ENCODE measurements at regions not wholly inside any gene's neighbourhood (a gene's known extent, or its start where the extent isn't known, plus 50 kb on each side); places are given as distances from the start of the nearest gene placed in this dataset.
"Not testable (repeated sequence)": the region's sequence is repeated elsewhere in the genome, so short reads cannot be mapped to it uniquely, and the experiment has no call there.

GRCh38 chr4:77450006-77450405 is 155.6 kb upstream of the CXCL13 start:
- no peak for DNase-seq

- no peak for DNase-seq
These were observed 154.1 kb upstream of the CXCL13 start for GRCh38 chr4:77451530-77451929.

DNA sequence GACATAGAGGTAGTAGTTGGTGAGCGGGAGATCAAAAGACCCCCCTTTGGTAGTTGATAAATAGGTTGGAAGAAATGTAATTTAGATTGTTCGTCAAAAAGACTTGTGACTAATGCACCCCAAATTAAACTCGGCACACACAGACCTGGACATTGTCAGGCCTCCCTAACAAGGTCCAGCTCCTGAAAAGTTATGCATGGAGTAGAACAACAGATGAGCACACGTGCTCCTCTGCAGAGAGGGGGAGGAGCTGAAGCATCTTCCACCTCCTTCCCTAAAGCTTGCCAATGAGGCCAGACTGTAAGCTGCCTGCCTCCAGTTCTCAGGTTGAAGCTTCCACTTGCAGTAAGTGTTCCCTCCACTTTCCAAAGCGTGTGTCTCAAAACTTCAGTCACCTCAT is 153.5 kb upstream of the CXCL13 start:
- DNase-seq = not testable (repeated sequence)

GRCh38 chr4:77453911-77454310 is 151.7 kb upstream of the CXCL13 start:
- no peak for DNase-seq

DNA sequence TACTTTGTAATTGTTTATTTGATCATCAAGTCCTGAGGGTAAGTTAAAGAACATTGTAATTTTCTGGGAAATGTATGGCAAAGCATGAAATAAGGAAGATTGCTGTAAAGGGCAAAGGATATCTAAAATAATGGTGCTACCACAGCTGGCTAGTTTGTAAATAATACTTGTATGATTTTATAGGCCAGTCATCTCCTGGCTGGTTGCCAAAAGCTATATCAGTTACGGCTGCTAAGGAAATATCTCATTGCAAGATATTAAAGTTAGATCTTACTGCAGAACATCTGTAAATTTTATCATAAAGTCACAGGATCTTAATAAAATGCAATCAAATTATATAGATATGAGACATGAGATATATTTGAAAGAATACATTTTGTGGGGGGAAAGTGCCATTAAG is 150.8 kb upstream of the CXCL13 start:
- DNase-seq = no peak

DNA sequence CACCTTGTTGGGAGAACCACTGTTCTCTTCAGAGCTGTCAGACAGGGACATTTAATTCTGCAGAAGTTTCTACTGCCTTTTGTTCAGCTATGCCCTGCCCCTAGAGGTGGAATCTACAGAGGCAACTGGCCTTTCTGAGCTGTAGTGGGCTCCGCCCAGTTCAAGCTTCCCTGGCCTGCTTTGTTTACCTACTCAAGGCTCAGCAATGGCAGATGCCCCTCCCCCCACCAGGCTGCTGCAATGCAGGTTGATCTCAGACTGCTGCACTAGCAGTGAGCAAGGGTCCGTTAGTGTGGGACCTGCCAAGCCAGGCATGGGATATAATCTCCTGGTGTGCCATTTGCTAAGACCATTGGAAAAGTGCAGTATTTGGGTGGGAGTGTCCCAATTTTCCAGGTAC is 141.5 kb upstream of the CXCL13 start:
- not testable (repeated sequence) for DNase-seq

DNA sequence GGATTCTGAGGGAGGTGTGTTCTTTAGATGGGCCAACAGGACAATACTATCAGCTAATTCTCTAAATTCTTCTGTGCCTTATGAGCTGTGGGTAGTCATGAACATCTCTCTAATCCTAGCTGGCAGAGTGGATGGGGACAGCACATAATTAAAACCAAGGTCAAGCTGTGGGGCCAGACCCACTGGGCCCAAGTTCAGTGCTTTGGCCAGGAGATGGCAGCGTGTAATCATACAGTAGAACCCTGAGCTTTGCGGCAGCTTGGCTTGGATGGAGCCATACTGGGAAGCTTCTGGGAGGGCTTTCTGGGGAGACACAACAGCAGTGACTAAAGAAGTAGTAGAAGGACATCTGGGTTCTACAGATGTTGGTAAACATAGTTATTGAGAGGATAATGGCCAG is 140.3 kb upstream of the CXCL13 start:
- DNase-seq = no peak

DNA sequence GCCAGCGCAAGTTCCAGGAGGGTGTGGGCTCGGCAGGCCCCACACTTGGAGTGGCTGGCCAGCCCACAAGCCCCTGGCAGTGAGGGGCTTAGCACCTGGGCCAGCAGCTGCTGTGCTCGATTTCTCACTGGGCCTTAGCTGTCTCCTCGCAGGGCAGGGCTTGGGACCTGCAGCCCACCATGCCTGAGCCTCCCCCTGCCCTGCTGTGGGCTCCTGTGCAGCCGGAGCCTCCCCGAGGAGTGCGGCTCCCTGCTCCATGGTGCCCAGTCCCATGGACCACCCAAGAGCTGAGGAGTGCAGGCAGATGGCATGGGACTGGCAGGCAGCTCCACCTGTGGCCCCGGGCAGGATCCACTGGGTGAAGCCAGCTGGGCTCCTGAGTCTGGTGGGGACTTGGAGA is 139.2 kb upstream of the CXCL13 start:
- no peak for DNase-seq

GRCh38 chr4:77471821-77472495 is 133.7 kb upstream of the CXCL13 start:
- DNase-seq = no peak

DNA sequence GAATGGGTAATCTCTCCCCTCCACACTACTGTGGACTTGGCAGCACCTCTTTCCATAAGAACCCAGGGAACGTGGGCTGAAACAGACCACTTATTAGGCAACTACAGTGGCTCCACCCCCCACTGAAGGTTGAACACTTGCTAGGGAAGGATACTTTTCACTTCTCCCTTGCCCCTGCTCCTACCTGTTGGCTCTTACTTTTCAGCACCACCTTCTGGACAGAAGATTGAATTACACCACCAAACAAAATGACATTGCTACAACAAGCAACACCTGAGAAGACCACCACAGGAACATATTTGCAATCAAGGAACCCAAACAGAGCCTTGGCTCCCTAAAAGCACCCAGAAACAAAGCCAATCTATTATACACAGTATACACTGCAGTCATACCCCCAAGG is 132.1 kb upstream of the CXCL13 start:
- DNase-seq = no peak

DNA sequence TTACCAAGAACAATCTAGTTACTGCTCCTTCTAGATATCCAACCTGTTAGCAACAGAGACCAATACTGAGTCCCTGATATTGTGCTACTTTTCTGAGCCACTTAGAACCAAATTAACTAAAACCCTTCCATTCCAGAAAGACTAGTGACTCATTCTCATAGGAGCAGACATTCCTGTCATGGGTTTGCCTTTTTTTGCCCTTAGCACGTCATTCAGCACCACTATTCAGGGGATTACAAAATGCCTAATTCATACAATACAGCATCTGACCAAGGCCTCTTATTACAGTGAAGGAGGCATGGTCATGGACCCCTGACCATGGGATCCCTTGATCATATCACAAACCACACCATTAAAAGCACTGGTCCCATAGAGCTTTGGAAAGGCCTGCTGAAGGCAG is 123.8 kb upstream of the CXCL13 start:
- DNase-seq = no peak

DNA sequence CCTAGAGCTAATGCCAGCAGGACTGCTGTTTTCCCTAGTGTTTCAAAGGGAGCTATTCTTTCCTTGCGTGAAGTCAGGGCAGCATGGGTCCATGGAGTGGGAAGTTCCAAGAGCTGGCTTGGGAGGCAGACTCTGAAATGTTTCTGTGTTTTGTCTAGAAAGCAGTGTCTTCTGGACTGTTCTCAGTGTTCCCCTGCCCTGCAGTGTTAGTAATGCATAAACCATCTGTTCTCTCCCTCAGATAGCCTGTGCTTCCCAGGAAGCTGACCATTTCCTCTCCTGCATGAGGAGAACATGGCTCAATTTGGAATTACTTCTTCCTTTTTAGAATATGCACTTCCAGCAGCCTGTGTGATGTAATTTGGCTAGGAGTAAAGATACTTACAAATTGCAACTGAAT is 116.7 kb upstream of the CXCL13 start:
- no peak for DNase-seq

DNA sequence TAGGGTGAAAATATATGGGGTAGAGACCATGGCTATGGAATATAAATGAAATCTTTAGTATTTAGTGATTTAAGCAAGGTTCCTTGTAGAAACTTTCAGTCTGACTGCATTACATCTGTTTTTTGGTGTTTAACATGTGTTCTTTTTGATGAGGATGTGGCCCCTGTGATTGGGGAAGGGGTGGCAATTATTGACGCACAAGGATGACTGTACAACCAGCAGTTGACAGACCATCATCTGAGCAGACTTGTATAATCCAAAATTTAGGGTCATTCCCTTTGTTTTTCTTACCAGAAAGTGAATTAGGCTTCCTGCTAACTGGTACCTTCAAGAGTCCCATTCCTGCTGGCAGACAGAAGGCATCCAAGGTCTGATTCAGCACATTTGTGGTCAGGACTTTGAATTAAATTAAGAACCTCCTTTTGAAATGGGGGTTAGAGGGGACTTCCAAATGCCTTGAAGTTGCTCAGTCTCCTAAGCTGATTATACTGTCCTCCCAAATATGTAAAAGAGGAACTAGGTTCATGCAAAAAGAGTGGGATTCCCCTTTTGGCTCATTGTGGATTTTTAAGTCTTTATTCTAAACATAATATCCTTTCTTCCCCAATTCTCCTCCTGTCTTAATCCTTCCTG is 112.4 kb upstream of the CXCL13 start:
- DNase-seq = no peak

DNA sequence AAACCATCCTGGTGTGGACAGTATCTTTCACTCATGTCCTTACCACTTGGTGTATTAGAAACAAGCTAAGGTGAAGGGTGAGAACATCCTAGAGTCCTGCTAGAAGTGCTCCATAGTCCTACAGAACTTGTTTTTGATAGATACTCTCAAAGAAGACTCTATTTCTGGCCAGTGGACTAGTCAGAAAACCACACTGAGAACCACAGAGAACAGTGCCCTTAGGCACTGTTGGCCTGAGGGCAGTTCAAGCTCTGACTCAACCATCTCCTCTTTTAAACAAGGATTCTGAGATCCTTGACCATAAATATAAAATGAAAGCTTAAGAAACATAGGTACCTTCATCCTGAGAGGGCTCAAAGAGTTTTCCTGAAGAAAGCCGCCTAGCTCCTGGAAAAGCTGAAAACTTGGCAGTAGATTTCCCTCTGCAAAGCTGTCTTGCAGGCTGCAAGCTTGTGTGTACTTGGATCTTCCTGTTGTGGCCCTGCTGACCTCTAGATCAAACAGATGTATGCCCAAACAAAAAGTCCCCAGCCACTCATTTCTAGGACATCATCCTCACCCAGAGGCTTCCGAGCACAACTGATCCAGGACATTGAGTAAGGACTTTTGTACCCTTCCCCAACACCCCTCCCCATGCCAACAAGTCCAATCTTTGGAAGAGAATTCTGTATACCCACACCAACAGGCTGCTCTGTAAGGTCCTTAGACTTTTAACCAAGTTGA is 111.6 kb upstream of the CXCL13 start:
- DNase-seq = no peak

DNA sequence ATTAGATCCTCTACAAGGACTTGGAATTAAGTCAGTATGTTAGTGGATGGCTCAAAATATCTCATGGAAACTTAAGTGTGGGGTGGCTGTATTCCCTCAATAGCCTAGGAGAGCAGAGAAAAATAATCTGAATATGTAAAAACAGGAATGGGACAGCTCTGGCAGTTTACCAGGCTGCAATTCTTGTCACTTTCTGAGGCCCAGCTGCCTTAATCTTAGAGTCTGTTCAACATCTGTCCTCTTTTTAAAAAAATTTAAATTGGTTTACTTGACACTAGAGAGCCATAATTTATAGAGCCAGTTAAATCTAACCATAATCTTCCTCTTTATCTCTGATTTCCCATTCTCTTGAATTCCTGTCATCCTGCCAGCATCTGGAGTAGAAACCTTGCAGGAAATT is 109.2 kb upstream of the CXCL13 start:
- DNase-seq = no peak

DNA sequence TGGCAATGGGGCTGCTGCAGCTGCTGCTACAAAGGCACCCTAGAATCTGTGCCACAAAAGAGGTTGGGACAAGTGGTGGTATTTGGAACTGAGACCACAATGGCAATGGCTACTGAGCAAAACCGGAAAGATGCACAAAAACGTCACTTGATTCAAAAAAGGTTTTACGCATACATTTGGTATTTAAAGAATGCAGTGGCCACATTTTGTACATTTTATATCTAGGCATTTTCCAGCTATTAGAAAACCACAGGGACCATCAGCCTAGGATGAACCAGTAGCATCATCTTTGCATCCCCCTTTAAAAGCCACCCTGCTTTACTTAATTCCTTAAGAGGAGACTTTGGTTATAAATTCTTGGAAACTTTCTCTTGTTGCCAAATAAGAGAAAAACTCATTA is 104.8 kb upstream of the CXCL13 start:
- no peak for DNase-seq

DNA sequence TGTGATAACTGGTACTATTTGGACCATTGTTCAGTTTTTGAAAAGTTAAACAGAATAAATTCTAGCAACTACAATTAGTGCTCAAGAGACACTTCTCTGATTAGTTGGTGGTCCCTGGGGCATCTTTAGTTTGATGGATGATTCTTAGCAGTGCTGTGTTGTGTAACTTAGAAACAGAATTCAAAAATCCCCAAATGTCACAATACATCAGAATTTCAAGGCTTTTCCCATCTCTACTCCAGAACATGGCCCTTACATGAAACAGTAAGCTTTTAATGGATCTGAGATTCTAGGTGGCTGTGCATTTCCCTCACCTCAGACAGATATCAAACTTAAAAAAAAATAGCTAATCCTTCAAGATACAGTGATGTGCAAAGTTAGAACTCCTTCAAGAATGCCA is 104.4 kb upstream of the CXCL13 start:
- no peak for DNase-seq

GRCh38 chr4:77501851-77502250 is 103.8 kb upstream of the CXCL13 start:
- no peak for DNase-seq

DNA sequence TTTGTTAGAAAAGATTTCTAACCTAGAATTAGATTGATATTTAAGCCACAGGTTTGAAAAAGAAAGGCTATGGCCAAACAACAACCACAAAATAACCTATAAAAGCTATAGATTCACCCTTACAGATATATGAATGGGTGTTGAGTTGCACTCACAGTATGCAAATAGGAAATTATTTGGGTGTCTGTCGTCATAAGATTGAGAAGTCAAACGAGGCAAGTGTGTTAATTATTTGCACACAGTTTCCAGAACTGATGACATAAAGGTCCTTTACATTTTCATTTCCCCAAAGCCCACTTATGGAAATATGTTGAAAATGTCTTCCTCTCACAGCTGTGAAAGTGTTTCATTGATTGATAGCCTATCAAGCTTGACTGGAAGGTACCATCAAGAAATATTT is 101.2 kb upstream of the CXCL13 start:
- DNase-seq = no peak

GRCh38 chr4:77505275-77505957 is 100.2 kb upstream of the CXCL13 start:
- no peak for DNase-seq

DNA sequence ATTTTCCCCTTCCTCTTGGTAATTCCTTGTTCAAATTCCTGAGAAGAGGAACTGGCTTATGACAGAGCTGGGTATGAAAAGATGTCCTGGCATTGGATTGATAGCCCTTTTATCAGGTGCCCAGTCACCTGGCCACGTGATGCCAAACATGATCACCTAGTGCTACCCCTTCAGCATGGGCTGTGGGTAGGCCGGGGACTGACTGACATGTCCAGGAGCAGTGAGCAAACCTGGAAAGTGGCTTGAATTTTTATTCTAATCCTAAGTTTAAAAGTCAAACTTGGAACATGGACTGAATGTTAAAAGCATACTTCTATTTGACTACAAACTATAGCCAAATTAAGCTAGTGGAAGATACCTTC is 99.7 kb upstream of the CXCL13 start:
- DNase-seq = no peak

DNA sequence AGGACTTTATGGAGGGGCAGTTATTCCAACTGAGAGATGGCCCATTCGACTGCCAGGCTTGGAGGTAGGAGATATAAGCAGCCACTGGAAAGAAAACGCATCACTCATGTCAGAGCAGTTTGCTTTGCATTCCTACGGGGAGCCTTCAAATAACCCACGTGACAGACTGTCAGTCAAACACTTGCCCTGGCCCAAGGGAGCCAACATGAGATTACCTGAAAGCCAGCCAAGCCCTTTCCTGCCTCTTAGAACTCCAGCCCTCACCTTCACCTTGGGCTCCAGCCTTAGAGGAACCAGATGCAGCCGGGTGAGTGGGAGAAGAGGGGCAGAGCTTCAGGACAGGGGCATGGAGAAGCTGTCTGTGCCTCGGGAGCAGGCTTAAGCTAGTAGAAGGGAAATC is 95.3 kb upstream of the CXCL13 start:
- no peak for DNase-seq

DNA sequence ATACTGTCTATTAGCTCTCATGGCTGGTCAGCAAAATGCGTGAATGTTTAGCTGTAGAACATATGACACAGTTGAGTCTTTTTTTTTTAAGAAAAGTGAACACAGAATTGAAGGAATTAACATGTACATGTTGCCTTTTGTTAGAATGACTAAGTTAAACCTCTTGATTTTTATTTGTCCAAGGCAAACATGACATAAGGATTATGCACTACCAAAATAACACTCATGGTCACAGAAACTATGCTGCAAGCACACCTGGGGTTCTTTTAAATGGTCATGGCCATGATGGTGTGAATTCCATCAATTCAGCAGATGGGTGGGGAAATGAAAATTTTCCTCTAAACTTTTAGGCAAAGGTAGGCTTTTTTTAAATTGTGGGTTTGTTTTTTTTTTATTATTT is 80.1 kb upstream of the CXCL13 start:
- DNase-seq = no peak

DNA sequence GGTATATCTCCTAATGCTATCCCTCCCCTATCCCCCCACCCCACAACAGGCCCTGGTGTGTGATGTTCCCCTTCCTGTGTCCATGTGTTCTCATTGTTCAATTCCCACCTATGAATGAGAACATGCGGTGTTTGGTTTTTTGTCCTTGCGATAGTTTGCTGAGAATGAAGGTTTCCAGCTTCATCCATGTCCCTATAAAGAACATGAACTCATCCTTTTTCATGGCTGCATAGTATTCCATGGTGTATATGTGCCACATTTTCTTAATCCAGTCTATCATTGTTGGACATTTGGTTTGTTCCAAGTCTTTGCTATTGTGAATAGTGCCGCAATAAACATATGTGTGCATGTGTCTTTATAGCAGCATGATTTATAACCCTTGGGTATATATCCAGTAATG is 77.7 kb upstream of the CXCL13 start:
- not testable (repeated sequence) for DNase-seq

All from CD4-positive, alpha-beta T cell treated with Interferon gamma for 1 hour (primary cell).